DMS153 treated with DMSO at 0.1 percent for 48 hours (cell line): ENCODE measurements at regions not wholly inside any gene's neighbourhood (a gene's known extent, or its start where the extent isn't known, plus 50 kb on each side); places are given as distances from the start of the nearest gene placed in this dataset.

Experiments
- DNase-seq: peaks from one replicate; lab custom pipeline; 2025; ENCODE audit not compliant: unreplicated experiment; lab: John Stamatoyannopoulos, UW

- no peak for DNase-seq
These were observed 313.6 kb downstream of the TBC1D32 start for GRCh38 chr6:121020656-121021055.

- no peak for DNase-seq
These were observed 325.7 kb downstream of the TBC1D32 start for GRCh38 chr6:121008553-121008952.

- DNase-seq: no peak
These were observed 328.3 kb downstream of the TBC1D32 start for GRCh38 chr6:121006024-121006423.

- no peak for DNase-seq
These were observed 333.9 kb downstream of the TBC1D32 start for GRCh38 chr6:121000381-121000780.

GRCh38 chr6:120996340-120996739 lies 337.9 kb downstream of the TBC1D32 start:
- DNase-seq: no peak

- no peak for DNase-seq
These were observed 339.7 kb downstream of the TBC1D32 start for GRCh38 chr6:120994573-120994967.

- no peak for DNase-seq
These were observed 340.2 kb downstream of the TBC1D32 start for GRCh38 chr6:120993929-120994572.

- DNase-seq: no peak
These were observed 342.0 kb downstream of the TBC1D32 start for GRCh38 chr6:120992257-120992656.

GRCh38 chr6:120990866-120991265 lies 343.4 kb downstream of the TBC1D32 start:
- DNase-seq: no peak

- DNase-seq: no peak
These were observed 352.4 kb downstream of the TBC1D32 start for GRCh38 chr6:120981835-120982234.

- DNase-seq: no peak
These were observed 368.0 kb downstream of the TBC1D32 start for GRCh38 chr6:120966321-120966720.

GRCh38 chr6:120965814-120966213 lies 368.5 kb downstream of the TBC1D32 start:
- no peak for DNase-seq

GRCh38 chr6:120960761-120961160 lies 373.5 kb downstream of the TBC1D32 start:
- no peak for DNase-seq

- no peak for DNase-seq
These were observed 380.2 kb downstream of the TBC1D32 start for GRCh38 chr6:120954111-120954510.

- no peak for DNase-seq
These were observed 383.0 kb downstream of the TBC1D32 start for GRCh38 chr6:120951258-120951657.

GRCh38 chr6:120947111-120947510 lies 387.2 kb downstream of the TBC1D32 start:
- no peak for DNase-seq

- no peak for DNase-seq
These were observed 388.2 kb downstream of the TBC1D32 start for GRCh38 chr6:120945905-120946594.

- no peak for DNase-seq
These were observed 395.3 kb downstream of the TBC1D32 start for GRCh38 chr6:120938876-120939472.

GRCh38 chr6:120938164-120938875 lies 396.0 kb downstream of the TBC1D32 start:
- no peak for DNase-seq

GRCh38 chr6:120935908-120936307 lies 398.4 kb downstream of the TBC1D32 start:
- DNase-seq: no peak

- DNase-seq: no peak
These were observed 399.3 kb downstream of the TBC1D32 start for GRCh38 chr6:120935016-120935415.
